Fibroblast of gingiva (primary cell): ENCODE measurements at regions not wholly inside any gene's neighbourhood (a gene's known extent, or its start where the extent isn't known, plus 50 kb on each side); places are given as distances from the start of the nearest gene placed in this dataset.
"Not testable (repeated sequence)": the region's sequence is repeated elsewhere in the genome, so short reads cannot be mapped to it uniquely, and the experiment has no call there.

ENCODE experiments used
- DNase-seq: peaks from one replicate; pipeline ENCODE4 v3.0.0-alpha.2; 2011; ENCODE audit warnings: low read depth

DNA sequence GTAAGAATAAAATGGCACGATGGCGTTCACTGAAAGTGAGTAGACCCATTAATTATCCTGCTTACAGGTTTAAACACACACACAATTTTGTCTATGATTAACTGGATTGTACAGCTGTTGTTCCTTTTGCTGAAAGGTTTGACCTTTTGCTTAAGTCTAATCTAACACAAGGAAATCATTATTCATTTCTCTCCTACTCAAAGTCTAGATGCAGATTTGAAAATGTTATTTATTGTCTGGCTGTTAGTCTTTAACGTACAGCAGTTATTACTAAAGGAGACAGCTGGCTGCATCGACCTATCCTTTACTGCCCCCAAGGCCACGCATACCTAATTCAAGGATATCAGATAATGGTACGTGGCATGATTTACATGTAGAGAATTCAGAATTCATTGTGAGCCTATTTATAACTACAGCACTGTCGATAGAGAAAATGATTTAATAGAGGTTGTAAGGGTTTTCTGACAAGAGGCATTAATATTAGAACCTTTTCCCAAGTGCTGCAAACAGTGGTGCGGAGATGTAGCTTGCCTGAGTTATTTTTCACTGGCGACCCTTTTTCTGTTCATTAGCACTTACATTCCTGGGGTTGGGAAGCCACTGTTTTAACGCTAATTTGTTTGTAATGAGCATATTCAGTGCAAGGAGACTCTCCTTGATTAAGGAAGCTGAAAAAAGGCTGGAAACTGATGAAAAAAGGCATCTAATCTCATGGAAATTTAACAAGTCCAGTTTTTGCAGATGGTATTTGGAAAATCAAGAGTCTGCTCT, 368.4 kb upstream of the GRAMD2B start:
- no peak for DNase-seq

DNA sequence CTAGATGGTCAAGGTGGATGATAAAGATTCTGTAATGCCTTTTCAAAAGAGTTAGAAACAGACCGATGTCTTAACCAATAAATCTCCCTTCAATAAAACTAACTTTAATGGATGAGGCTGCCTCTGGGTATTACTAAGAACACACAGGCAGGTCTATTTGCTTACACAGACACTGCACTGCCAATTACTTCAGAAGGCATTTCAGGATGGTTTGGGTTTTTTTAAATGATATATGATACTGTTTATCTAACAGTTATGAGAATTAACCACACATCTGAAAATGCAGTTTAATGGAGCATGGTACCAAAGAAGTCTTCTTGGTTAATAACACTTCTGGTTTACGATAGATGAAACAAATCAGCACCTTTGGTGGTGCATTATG, 367.9 kb upstream of the GRAMD2B start:
- no peak for DNase-seq

DNA sequence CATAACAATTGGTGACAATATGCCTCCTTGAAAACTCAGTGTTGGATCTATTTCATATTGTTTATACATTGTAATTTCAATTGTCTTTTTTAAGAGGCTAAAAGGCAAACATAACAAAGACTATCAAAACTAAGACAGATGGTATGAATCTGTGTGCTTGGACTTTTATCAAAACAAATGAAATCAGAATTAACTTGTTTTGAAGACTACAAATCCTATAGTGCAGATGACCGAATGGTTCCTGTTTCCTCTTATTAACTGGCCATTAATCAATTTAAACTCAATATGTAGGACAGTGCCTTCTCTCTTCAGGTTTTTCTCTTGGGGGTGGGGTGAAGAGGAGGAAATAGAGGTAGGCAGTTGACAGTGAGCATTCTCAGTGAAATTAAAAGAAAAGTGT, 366.9 kb upstream of the GRAMD2B start:
- DNase-seq, result peak; percentile 5

DNA sequence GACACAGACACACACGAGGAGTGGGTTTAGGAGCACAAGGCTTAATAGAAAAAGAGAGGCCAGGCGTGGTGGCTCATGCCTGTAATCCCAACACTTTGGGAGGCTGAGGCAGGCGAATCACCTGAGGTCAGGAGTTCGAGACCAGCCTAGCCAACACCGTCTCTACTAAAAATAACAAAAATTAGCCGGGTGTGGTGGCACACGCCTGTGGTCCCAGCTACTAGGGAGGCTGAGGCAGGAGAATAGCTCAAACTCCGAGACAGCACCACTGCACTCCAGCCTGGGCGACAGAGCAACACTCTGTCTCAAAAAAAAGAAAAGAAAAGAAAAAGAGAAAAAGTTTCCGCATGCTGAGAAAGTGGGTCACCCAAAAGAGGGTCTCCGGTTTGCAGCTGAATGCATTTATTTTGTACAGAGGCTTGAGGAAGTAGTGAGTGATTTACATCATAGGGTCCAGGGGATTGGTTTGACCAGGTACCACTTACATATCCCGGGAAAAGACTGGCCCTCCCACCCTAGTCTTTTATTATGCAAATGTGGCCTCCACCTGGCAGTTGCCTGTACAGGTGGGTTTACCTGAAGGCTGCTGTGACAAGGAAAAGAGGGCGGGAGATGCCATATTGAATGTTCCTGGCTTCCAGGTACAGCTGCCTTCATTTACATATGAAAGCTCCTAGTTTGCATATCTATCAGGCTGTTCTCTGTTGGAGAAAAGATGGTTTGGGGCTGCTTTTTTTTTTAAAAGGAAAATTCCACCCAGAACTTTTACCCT, 366.2 kb upstream of the GRAMD2B start:
- DNase-seq, result no peak

DNA sequence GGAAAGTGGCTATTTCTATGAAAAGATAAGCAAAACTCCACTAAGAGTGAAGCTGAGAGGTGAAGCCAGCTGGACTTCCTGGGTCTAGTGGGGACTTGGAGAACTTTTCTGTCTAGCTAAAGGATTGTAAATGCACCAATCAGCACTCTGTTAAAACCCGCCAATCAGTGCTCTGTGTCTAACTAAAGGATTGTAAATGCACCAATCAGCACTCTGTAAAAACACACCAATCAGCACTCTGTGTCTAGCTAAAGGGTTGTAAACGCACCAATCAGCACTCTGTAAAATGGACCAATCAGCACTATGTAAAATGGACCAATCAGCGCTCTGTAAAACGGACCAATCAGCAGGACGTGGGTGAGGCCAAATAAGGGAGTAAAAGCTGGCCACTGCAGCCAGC, 364.8 kb upstream of the GRAMD2B start:
- not testable (repeated sequence) for DNase-seq

DNA sequence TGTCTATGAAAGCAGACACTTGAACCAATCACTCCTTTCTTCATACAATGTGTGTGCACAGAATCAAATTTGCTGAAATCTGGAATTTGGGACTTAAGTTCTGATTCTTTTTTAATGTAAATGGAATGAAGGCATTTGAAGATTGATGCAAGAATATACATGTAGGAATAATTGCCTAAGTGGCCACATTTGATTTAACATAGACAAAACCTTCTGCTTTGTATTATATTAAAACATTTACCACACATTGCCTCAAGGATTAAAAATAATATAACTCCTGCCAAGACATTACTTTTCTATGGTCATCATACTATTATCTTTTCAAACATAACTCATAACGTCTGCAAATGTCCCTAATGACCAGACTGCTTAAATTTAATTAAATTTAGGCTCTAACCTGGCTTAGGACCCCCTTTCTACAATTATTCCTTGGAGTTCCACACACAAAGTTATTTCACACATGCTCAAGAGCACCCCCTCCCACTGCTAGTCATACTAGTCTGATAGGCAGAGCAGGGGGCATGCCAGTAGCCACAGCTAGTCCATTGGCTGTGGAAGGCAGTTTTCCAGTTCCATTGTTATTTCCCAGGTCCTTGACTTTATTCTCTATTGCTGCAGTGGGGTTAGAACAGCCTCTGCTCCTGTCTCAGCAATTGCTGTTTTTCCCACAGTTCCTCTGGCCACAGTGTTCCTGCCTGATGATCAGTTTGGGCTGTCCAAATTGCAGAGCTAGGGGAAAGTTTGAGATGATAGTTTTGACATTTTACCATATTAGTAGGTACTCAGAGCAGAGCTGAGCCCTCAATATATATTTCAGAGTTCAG, 360.6 kb upstream of the GRAMD2B start:
- DNase-seq, result peak; percentile 50

DNA sequence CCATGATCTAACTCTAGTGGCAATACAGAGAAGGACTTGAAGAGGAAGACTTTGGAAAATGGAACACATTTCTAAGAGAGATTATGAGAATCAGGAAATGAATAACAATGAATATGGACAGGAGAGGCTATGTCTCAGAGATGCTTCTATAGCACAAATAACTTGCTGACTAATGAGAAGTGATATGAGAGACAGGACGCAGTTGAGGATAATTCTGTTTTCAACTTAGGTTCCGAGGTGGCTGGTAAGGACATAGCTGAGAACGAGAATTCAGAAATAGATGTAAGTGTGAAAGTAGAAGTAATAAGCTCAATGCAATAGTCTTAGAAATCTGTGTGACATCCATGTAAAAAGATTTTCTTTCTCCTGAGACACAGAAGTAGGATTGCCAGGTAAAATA, 358.1 kb upstream of the GRAMD2B start:
- no peak for DNase-seq

DNA sequence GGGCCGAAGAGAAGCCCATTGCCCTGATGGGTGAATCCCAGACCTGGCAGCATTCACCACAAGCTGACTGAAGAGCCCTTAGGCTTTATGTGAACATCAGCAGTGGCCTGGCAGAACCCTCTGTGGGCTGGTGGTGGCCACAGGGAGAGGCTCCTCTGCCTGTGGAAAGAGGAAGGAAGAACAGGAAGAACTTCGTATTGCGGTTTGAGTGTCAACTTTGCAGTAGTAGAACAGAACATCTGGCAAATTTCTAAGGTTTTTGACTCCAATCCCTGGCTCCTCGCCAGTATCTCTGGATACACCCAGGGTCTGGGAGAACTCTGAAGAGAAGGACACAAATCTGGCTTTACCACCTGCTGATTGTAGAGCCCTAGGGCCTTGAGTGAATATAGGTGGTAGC, 356.4 kb upstream of the GRAMD2B start:
- no peak for DNase-seq

DNA sequence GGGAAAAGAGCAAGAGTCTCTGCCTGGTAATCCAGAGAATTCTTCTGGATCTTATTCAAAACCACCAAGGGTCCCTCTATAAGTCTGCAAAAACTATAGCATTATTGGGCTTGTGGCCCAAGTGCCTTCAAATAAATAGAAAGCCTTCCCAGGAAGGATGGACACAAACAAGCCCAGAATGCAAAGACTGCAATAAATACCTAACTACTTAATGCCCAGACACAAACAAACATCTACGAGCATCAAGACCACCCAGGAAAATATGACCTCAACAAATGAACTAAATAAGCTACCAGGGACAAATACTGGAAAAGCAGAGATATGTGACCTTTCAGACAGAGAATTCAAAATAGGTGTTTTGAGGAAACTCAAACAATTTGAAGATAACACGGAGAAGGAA, 355.8 kb upstream of the GRAMD2B start:
- DNase-seq, result no peak

DNA sequence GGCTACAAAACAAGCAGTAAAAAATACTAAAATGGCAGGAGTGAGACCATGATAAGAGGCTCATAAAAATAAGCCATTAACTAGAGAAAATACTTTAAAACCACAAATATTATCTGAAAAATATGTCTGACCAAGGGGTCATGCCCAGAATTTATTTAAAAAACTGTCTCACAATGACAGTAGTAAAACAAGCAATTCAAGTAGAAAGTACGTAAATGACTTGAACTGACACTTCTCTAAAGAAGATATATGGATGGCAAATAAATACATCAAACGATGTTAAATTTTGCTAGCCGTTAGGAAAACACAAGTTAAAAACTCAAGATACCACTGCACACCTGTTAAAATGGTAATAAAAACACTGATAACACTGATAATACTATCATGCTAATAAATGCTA, 353.9 kb upstream of the GRAMD2B start:
- DNase-seq, result no peak

DNA sequence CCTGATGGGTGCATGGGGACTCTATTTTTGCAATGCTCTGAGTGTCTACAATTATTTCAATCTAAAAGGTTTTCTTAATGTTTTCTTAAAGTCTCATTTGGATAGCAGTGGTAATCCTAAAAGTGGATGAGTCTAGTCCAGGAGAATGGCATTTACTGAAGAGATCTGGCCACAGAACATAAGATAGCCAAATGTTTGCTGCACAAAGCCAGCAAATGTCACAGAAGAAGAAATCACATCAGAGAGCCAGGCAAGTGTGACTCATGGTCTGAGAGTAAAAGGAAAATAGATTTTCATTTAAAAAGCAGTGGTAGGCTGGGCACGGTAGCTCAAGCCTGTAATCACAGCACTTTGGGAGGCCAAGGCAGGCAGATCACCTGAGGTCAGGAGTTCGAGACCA, 352.7 kb upstream of the GRAMD2B start:
- DNase-seq, result peak; percentile 63

DNA sequence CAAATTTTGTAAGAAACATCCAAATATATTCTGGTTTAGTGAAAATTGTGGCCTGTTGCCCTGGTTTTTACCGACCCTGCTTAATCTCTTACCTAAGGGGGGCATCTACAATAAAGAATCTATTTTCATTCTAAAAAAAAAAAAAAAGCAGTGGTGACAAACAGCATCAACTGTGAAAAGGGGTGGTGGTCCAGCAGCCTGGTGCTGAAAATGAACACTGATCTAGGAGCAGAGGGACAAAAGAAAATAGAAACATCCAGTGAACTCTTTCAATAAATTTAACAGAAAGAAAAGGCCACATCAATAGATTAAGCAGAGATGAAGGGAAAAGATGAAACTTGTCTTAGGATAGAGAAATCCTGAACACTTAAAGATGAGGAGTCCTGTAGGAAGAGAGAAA, 348.7 kb upstream of the GRAMD2B start:
- DNase-seq, result no peak

DNA sequence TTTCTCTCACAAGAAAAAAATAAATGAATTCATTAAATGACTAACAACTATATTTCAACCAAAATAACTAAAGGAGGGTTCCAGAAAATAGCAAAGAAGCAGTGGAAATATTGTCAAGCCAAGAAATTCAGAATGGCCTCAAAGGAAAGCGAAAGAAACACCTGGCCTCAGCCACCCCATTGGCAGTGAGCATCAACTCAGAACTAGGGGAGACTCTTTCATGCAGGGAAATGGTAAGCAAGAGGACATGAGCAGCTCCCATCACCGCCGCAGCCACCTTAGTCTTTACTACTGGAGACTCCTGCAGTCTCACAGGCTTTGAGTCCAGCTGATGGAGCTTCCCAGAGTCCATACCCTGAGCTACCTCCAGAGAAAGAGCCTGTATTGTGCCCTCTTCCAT, 343.9 kb upstream of the GRAMD2B start:
- DNase-seq, result no peak

DNA sequence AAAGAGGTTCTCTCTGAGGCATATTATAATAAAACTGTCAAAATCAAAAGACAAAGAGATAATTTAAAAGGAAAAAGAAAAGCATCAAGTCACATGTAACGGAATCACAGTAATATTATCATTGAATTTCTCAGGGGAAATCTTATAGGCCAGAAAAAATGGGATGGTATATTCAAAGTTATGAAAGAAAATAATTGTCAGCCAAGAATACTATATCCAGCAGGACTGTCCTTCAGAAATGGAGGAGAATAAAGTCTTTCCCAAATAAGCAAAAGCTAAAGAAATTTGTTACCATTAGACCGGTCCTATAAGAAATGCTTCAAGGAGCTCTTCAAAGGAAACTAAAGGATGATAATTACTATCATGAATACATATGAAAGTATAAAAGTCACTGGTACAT, 342.0 kb upstream of the GRAMD2B start:
- DNase-seq, result no peak

DNA sequence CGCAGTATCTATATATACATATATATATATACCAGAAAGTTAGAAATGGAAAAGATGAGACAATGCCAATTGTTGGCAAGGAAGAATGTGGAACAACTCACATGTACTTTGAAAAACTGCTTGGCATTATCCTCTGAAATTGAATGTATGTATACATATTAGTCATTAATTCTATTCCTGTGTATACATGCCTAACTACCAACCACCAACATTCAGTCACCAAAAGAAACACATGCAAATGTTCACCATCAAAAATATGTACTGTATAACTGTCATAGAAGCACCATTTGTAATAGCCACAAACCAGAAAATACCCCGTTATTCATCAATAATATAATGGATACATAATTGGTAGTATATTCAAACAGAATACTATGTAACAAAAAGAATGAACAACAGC, 330.2 kb upstream of the GRAMD2B start:
- no peak for DNase-seq

DNA sequence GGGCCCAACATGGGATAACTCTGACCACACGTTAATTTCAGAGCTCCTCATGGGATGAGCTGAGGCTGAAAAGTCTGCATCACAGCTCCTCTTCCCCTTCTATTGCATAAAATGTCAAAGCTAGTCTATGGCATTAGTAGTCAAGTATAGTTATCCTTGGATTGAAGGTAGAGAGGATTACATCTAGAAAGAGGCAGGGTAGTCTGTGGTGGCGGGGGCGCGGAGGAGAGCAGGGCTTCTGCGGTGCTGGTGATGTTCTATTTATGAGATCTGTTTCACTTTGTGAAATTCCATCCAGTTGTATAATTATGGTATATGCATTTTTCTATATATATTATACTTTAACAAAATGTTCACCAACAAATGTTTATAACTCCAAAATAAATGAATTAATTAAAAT, 329.5 kb upstream of the GRAMD2B start:
- no peak for DNase-seq

DNA sequence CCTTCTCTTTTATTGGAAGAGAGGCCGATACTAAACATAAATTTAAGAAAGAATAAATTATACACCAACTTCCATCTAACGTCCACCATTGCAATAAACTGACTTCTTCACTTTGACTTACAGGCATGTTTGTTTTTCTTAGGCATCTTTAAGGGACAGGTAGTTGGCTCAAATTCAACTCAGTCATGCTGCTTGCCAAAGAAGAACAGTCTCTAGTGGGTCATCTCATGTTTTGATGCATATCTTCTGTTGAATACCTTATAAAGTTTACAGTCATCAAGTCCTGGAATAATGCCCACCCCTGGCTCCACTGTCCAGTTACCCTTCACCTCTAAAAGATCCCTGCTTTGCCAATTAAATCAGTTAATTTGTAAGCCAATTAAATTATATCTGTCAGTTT, 328.2 kb upstream of the GRAMD2B start:
- DNase-seq, result no peak

DNA sequence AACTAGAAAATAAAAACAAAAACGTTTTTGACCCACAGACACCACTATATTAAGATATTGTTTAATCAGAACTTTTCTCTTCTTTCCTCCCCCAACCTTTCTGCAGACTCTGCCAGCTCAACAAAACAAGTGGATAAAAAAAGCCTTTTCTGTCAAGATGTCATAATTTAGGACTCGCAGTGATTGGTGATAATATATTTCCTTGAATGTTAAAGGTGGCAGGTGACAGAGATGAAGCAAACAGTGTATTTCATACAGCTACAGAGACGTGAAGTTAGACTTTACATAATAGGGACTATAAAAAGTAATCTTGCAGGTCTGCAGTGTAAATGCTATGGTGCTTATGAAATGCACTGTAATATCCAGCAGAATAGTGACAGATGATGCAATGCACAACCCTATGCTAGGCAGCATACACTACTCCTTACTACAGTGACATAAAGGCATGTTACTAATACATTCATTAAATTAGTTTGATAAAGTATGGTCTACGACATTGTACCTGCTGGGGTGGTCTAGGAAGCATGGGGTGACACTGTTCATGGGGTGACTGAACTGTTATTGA, 326.7 kb upstream of the GRAMD2B start:
- no peak for DNase-seq

DNA sequence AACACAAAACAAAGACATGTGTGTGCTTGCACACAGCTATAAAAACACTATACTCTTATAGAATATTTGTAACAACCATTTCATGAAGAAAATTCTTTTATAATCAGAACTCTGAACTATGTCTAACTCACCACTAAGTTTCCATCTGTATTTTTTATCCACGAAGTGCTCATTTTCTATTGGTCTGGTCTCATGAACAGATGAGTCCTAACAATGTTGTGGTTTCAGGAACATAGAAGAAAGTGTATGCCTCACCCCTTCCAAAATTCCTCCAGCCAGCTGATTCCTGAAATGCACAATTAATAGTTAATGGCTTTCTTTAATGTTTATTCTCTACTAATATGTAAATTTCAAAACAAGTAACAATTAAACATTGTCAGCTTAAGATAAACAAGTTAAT, 325.3 kb upstream of the GRAMD2B start:
- DNase-seq, result no peak

DNA sequence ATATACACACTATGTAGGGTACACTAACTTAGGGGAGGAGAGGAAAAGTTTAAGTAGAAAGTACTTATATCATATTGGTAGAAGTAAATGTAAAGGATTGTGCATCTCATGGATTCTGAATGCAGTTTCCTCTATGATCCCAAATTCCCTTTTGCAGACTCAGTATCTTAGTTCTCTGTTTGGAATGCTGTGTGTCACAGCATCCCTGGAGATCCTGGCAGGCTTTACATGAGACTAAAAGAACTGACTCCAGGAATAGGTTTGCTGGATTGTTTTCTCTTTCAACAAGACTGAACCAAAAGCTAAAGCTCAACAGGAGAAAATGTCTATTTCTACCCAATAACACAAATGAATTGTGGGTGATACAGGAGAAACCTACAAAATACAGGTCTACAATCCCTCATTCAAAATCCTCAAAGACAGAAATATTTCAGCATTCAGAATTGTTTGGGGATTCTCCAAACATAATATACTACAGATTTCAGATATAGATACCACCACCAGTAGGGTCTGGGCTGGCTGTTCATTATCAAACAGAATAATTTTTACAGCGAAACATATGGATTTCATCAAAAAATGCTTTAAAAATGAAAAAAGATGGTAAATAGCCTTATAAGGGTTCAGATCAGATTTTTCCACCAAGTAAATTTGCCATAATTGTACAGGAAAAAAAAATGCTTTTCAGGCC, 324.7 kb upstream of the GRAMD2B start:
- peak; percentile 34 for DNase-seq

DNA sequence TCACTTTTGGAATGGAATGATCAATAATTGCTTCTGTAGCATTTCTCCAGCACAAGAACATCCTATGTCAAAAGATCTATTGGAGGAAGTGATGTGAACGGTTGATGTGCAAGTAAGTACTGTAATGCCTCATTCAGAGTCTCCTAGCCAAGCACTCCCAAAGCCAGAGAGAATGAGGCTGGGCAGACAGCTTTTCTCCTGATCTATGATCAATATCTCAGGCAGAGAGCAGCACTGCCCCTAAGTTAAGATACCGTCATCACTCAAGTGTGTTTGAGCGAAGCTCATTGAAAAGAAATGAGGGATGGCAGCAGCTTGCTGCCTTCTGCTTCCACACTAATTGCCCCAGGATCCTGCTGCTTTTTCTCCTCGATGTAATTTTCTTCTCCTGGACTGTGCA, 324.1 kb upstream of the GRAMD2B start:
- DNase-seq, result no peak

DNA sequence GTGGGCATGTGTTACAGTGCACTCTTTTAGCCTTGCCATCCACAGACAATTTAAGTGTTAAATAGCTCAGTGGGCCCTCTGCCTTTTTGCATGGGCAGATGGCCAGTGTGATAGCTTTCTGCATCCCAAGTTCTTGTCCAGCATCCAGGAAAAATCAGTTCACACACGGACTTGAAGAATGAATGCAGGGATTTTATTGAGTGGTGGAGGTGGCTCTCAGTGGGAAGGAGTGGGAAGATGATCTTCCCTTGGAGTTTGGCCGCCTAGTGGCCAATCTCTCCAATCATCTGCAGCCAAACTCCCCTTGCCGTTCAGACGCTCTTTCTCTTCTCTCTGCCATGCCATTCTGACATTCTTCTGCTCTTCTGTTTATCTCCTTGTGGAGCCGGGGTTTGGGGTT, 322.4 kb upstream of the GRAMD2B start:
- DNase-seq, result no peak
